NCI-H446 treated with DMSO at 0.1 percent for 48 hours (cell line): ENCODE measurements at regions not wholly inside any gene's neighbourhood (a gene's known extent, or its start where the extent isn't known, plus 50 kb on each side); places are given as distances from the start of the nearest gene placed in this dataset.
"Not testable (repeated sequence)": the region's sequence is repeated elsewhere in the genome, so short reads cannot be mapped to it uniquely, and the experiment has no call there.

ENCODE experiments used
- DNase-seq: peaks from one replicate; lab custom pipeline; 2025; lab: John Stamatoyannopoulos, UW

DNA sequence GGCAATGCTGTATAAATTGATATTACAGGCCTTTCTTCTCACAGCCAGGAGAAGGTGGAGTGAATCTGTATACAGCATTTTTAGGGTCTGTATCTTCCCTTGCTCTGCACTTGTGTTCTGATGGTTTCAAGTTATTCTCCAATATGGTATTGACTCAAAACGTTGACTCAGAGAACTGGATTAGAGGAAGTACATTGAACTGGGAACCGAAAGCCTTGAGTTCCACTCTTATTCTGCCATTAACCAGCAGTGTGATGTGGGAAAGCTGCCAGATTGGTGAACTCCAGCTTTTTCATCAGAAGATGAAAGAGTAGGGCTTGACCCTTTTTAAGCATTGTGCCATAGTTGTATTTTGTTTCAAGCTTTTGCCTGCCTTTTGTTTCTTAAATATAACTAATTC, 167.7 kb downstream of the SPRY2 start:
- DNase-seq = no peak

DNA sequence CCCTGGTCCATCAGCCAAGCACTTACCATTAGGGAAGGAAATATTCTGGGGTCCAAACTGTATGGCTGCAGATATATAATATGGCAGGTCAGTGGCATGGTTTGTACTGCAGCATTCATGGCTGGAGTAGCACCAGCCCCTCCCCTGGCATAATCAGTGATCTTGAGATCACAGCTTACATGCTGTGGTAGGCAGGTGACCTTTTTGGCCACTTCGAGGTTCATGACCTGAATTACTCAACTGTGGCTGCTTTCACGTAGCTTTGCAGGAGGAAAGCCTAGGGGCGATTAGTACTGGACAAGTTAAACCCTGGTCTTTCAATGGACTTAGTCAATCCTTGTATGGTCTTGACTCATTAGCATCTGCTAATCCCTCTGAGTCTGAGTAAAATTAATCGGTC, 169.8 kb downstream of the SPRY2 start:
- no peak for DNase-seq

DNA sequence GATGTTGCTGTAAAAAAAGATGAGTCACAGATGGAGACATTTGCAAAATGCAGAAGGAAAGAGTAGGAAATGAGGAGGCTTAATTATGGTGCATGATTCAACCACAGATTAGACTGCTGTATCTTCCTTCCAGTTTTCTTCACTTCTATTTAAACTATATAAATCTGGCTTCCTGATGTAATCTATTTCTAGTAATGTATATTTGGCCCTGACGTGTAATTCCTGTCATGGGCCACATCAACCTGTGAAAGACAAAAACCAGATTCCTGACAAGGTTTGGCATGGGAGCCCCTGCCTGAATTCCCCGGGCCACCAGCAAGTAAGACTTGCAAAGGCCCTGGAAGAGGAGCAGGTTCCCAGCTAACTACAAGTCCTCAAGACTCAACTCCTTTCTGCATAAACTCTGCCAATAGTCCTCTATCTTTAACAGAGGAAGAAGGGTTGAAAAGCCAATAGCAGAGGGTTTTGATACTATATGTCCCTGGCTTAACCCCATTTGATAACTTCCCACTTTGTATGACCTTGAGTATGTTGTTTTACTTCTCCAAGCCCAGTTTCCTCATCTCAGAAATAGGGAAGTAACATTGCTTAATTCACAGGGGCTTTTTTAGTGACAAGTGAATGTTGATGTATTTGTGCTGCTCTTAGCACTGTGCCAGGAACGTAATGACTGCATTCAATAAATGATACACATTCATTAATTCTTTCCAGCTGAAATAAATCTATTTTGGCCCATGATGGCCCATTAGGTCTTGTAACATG, 172.7 kb downstream of the SPRY2 start:
- DNase-seq = no peak

DNA sequence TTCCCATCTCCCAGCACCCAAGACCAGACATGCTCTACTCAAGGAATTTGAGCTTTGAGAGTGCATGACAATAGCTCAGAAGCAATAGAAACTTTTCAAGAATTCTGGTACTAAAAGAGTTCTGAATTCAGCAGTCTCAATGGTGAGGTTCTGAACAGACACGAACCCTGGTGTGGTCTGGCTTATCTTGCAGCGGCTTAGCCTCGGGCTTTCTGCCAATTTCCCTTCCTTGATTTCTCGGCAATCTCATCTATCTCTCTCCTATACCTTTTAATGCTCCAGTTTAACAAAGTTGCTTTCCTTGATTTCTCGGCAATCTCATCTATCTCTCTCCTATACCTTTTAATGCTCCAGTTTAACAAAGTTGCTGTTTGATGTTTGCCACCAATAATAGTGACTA, 174.6 kb downstream of the SPRY2 start:
- DNase-seq = no peak

DNA sequence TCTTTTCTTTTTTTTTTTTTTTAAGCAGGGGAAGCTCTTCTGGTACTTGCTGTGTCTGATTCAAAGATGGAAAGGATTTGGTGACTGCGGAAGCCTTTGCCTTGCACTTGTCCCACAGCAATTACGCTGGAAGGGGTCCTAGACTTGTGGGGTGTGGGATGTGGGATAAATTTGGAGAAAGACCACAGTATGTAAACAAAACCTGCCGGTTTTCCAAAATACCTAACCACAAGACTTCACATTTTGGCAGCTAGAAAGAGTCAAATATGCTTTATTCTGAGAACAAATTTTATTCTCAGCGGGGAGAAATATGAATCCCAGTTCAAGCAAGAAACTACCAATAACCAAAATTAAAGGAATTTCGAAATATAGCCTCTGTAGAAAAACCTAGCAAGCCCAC, 176.5 kb downstream of the SPRY2 start:
- no peak for DNase-seq

DNA sequence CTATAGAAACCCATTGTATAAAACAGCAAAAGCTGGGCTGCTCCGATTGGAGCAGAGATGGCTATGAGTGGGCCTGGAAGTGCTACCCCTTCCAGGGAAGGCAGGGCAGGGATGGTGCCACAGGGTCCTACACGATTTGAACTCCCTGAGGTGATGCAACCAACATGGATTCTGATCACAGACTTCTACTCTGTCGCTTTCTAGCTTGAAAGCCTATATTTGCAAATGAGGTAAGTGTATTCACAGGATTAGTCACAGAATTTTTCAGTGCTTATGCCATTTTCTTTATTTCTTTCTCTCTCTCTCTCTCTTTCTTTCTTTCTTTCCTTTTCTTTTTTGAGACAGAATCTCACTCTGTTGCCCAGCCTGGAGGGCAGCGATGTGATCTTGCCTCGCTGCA, 179.0 kb downstream of the SPRY2 start:
- no peak for DNase-seq

DNA sequence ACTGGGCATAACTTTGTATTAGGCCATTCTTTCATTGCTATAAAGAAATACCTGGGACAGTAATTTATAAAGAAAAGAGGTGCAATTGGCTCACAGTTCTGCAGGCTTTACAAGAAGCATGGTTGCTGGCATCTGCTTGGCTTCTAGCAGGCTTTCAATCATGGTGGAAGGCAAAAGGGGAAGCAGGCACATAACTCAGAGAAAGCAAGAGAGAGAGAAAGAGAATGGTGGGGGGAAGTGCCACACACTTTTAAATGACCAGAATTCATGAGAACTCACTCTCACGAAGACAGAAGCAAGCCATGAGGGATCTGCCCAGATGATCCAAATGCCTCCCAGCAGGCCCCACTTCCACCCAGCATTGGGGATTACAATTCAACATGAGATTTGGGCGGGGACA, 179.7 kb downstream of the SPRY2 start:
- DNase-seq = no peak

DNA sequence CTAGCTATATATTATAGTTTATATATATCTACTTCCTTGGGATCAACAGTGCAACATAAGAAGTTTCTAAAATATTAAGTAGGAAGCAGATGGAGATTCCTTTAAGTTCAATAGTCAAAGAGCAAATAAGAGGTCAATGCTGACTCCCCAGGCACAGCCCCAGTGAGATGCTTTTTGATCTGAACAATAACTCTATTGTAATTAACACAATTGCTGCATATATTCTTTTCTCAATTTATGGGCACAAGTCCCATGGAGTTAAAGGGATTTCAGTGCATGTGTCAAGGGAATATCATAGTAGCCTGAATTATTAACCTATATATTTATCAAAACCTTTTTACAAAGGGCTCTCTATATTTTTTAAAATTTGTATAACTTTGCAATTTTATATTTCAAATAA, 180.8 kb downstream of the SPRY2 start:
- no peak for DNase-seq

DNA sequence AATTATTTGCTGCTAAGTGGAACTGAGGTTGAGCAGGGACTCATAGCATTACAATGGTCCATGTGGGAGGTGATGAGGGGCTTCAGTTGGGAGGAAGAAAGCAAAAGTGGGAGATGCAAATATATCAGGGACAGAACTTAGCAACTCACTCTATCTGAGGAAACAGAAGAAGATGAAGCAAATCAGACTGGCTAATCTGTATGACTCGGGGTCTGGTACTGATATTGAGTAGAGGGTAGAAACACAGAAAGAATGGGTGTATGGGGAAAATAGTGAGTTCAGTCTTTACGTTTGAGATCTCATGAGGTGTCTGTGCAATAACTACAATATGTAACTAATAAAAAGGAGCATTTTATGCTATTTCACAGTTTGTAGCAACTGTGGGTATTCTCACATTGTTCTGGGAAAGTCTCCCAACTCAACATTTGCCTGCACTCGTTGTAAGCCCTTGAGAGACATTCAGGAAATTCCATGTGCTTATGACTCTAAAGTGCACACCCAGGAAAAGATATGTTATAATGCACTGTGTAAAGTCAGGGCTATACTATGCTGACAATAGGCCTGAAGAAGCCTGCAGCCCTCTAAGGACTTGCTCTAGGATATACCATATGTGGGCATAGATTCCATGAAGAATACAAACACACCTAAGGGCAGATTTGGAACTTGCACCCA, 183.5 kb downstream of the SPRY2 start:
- DNase-seq = no peak

DNA sequence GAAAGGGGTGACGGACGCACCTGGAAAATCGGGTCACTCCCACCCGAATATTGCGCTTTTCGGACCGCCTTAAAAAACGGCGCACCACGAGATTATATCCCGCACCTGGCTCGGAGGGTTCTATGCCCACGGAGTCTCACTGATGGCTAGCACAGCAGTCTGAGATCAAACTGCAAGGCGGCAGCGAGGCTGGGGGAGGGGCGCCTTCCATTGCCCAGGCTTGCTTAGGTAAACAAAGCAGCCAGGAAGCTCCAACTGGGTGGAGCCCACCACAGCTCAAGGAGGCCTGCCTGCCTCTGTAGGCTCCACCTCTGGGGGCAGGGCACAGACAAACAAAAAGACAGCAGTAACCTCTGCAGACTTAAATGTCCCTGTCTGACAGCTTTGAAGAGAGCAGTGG, 188.8 kb downstream of the SPRY2 start:
- not testable (repeated sequence) for DNase-seq

DNA sequence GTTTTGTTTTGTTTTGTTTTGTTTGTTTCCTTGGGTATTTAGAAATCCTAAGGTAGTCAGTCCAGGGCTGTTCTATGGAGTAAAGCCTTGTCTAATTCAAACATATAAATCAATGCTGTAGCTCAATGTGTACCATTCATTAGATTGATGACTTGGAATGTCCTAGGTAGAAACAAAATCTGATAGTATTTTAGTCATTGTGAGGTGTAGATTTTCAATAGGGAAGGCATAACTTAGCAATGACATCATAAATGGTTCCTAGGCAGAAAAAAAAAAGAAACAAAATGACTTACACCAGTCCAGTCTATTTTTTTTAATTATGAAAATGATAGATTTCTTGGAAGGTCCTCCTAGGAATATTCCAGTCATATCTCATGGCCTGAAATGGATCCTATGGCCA, 189.9 kb downstream of the SPRY2 start:
- DNase-seq = no peak

DNA sequence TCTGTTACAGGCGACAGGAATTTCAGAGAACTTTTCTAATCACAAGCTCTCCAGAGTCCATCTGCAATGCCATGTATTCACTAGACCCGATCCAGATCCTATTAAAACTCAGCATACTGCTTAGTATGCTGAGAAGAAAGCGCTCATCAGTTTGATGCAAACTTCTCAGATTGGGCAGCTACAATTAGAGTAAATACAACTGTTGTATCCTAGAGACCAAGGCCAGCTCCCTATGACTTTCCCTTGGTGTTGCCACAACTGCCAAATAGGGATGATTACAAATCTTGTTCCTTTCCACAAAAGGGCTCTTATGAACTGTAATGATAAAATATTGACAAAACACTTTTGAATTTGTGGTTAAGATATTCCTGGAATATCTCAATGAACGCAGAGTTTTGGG, 191.2 kb downstream of the SPRY2 start:
- no peak for DNase-seq

DNA sequence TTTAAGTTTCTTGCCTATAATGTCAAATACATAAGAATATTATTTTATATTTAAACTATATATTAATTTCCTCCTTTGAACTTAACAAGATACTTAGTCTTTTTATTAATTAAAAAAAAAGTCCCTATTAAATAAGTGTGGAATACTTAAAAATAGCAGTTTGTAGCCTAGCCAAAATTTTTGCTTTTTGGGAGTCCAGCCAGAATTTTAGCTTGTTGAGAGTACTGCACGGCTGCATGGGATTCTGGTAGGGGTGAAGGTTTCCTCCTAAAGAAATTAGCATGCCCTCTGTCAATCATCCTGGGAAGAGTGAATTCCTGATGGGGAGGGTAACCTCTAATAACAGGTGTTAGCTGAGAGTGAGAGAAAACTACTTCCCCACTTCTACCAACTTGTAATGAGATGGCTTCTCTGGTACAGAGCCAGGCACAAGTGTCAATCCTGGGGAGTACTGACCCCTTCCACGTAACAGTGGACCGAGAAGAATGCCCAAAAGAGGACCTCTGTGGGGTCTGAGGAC, 195.7 kb downstream of the SPRY2 start:
- no peak for DNase-seq

DNA sequence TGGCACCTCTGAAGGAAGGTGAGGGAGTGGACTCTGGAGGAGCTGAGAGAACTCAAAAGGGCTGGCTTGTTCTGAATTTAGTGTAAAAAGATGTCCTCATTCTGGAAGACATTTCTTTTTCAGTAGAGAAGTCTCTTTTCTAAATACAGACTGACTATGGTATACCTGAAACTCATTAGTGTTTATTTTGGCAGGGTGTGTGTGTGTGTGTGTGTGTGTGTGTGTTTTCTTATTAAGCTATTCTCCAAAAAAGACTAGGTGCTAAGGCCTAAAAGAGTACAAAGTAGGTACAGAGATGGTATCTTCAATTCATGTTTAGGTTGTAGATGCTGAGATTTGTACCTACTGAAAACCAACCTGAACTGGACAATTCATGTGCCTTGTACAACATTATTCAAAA, 196.4 kb downstream of the SPRY2 start:
- no peak for DNase-seq

DNA sequence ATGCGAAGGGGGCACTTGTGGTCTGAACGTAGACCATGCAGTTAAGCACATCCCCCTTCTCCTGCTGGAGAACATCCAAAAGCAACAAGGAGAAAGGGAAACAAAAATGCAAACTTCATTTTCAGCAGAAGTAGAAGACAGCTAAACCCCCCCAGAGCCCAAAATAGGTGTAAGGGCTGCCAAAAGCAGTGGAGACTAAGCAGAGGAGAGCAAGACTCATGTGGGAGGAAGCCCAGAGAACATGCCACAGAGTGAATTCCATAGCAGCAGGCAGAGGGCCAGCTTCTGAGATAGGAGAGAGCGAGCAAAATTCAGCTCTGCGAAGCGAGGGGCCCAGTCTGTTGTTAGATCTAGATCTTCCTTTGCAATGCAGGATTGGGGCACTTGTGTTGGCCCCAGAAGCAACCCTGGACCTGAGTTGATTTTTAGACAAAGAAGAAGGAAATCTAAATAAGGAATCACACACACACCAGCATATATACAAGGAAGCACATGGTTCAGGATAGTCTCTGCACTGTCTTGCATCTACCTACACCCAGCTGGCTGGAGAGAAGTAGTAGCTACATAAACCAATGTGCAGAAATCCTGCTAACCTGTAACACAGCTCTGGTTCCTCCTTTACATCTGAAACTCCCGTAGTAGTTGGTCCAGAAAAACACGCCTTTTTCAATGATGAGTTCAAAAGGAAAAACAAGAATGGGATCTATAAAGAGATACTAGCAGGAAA, 199.6 kb downstream of the SPRY2 start:
- no peak for DNase-seq

DNA sequence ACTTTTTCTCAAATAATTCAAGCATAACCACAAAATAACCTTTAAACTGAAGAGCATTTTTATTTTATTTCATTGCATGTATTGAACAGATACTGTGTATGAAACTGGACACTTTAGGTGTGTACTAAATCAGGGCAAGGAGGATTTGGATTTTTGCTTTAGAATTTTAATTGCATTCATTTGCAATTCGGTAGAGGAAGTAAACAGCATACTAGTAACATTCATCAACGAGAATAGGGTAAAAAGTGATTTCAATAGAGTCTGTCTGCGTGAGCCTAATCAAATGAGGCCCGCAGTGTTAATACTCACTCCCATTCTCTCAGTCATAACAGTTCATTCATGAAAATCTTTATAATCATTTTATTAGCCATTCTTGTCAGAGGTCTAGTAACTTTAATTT, 200.2 kb downstream of the SPRY2 start:
- DNase-seq = no peak

DNA sequence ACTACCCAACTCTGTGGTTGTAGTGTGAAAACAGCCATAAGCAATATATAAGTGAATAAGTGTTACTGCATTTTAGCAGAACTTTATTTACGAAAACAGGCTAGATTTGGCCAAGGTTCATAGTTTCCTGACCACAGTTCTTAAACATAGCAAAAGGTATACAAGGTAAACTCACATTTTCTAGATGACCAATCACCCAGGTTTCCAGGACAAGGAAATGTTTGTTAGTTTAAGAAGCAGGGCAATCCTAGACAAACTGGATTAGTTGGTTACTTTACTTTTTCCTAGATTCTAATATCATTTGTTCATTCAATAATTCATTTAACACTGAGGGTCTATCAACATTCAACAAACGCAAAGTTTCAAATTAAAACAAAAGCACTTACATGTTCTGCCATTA, 201.7 kb downstream of the SPRY2 start:
- no peak for DNase-seq

DNA sequence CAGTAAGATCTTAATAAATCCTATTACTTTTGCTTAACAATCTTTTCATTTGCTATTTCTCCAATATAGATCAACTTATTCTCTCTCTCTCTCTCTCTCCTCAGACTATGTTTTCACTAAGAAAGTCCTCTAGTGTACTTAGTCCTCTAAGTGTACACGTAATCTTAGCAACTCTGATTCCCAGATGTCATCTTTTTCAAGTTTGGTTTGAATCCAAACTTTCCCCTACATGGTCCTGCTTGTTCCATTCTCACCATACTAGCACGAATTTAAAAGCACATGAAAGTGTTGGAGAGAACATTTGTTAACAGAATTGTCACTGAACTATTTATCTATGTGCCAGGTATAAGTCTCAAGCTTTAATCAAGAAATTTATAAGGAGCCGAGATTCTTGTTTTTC, 202.9 kb downstream of the SPRY2 start:
- DNase-seq = no peak

DNA sequence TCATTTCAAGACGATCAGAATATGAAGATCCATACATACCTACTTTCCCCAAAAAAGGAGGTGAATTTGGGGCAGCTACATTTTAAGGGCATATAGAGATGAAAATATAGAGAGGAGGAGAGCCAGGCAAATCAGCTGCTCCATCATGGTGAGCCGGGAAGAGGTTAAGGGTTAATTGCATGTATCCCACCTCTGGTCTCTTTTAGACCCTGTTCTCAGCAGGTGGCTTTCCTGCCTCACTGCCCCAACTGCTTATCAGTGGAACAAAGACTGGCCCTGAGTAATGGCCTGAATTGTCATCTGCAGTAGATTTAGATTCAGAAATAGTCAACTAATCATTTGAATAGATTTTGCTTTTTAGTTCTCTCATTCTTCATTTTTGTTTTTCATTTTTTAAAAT, 206.6 kb downstream of the SPRY2 start:
- no peak for DNase-seq

DNA sequence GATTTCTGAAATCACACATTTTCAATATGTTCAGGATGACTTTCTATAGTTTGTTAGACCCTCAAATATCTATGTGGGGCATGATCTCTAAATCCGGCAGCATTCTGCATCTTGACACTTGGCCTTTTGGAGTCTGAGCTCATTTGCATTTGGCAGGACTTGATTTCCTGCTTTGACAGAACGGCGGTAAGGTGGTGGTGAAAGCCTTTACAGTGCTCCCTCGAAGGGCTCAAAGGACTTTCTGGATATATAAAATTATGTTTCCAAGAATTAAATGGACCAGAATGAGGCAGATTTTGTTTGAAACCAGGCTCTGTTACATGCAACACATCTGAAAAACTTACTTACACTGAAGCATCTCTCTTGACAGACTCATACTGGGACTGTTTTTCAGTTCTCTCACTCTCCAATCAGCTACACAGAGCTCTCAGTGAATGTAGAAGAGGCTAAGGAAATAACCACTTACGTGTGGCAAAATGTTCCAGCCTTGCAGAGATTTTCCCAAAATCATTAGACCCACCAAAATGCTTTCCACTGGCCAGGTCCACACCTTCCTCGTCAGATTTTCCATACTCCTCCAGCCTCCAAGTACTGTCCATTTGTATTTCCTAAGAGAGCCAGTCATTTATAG, 207.2 kb downstream of the SPRY2 start:
- no peak for DNase-seq

DNA sequence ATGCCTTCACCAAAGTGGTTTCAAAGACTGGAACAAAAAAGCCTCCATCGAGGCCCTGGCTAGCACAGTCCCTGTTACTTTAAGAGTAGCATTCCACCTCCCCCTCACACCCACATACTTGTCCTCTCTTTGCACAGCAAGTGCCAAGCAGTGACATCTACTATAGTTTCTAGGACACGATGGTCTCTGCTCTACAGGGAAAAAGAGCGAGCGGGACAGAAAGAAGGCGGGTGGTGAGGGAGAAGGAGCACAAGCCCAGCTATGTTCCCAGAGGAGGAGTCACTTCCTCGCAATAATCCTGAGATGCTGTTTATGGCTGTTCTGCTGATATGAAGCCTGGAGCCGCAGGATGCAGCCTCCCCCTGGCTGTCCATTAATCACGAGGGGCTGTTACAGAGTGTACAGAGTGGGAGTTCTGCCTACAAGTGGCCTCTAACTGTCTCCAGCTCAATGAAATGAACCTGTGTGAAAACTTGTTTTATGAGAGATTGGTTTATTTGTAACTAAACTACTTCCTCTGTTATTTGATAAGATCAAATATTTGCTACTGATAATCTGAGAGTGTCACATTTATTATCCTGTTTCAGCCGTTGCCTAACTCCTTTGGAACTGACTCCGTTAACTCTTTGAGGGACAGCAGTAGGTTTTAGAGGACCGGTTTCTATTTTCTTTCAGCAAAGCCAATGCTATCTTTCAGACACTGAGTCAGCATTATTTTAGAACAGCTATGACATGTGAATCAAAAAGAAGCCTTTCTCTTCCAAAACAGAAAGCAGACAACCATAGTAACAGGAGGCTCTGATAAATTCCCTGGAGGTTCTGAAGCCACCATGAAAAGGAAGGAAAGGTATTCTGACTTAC, 208.0 kb downstream of the SPRY2 start:
- no peak for DNase-seq

DNA sequence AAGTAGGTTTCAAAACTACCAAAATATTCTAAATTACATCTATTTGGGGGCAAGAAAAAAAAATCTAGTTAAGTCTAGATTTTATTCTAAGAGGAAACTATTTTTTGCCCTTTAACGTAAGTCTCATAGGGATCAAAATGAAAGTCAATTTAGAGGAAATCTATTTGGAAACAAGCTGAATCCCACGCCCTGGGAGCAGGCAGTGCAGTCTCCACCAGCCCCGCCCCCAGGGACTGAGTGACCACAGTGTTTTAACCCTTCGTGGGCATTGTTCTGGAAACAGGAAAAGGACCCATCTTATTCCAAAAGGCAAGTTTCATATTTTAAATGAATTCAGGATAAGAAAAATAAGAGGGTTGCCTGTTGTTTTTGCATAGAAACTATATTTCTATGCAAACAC, 209.7 kb downstream of the SPRY2 start:
- DNase-seq = no peak
